ENCODE measurements at regions not wholly inside any gene's neighbourhood (a gene's known extent, or its start where the extent isn't known, plus 50 kb on each side); places are given as distances from the start of the nearest gene placed in this dataset.

- TF ChIP-seq POLR2A (IDR thresholded peaks at IDR 0.05; ENCODE audit: low read depth, low read length) (no peak), POLR2AphosphoS5 (IDR thresholded peaks at IDR 0.05; ENCODE audit: low read depth, low read length) (no peak), TAF1 (IDR thresholded peaks at IDR 0.05; ENCODE audit: borderline replicate concordance, low read depth, low read length) (no peak)
Measured at GRCh38 chr4:123345935-123346300, 50.7 kb upstream of the SPRY1 start.
